ENCODE measurements at regions not wholly inside any gene's neighbourhood (a gene's known extent, or its start where the extent isn't known, plus 50 kb on each side); places are given as distances from the start of the nearest gene placed in this dataset.

DNA sequence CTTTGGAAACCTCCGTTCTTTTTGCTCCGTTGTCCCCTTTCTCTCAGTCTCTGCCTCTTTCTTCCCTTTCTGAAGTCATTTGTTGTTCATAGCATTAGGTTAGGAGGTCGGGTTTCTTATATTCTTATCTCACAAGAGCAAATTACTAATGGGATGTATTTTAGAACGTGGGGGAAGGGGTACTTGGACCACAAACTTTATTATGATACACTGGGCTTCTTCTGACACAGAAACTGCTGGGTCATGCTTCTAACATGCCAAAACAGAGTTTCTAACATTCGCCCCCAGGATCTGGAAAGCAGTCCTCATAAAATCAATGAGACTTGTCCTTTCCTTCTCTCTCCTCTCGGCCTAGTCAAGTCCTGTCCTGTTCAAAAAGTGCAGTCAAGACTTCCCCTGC, 334.4 kb downstream of the GADD45G start:
- H3K36me3 Mint-ChIP-seq (ENCODE audit: low read depth): no peaks in the 10 kb centered on the region
- DNase-seq (ENCODE audit: low spot score) (no peak), ATAC-seq (no peak)
- Histone ChIP-seq H3K79me2 (replicated peaks; ENCODE audit: insufficient read depth) (no peaks in the 10 kb centered on the region), H2AFZ (peak overlapping the region; percentile 0; the same call in 1 of the 2 replicates), H3K27ac (ENCODE audit: low read depth) (no peak overlapping the region), H3K36me3 (ENCODE audit: insufficient read depth) (no peaks in the 10 kb centered on the region), H3K27me3 (ENCODE audit: insufficient read depth) (no peaks in the 10 kb centered on the region), H3K9me2 (ENCODE audit: insufficient read depth) (no peaks in the 10 kb centered on the region; the same call in 1 of the 2 replicates), H3K4me3 (no peak overlapping the region), H3K4me2 (no peak overlapping the region), H3F3A (replicated peaks; ENCODE audit: low read depth) (no peaks in the 10 kb centered on the region), H4K20me1 (replicated peaks; ENCODE audit: insufficient read depth) (no peaks in the 10 kb centered on the region), H3K4me1 (ENCODE audit: insufficient read depth) (no peaks in the 10 kb centered on the region)
- H3K4me1 Mint-ChIP-seq: no peaks in the 10 kb centered on the region; the same call in 2 of the 3 replicates
- peaks cover 6% of the 10 kb centered on the region for H3K27me3 Mint-ChIP-seq (ENCODE audit: insufficient read depth, low read depth, poor library complexity)
- no peak overlapping the region for H3K4me3 Mint-ChIP-seq
- TF ChIP-seq, protein P1, sequence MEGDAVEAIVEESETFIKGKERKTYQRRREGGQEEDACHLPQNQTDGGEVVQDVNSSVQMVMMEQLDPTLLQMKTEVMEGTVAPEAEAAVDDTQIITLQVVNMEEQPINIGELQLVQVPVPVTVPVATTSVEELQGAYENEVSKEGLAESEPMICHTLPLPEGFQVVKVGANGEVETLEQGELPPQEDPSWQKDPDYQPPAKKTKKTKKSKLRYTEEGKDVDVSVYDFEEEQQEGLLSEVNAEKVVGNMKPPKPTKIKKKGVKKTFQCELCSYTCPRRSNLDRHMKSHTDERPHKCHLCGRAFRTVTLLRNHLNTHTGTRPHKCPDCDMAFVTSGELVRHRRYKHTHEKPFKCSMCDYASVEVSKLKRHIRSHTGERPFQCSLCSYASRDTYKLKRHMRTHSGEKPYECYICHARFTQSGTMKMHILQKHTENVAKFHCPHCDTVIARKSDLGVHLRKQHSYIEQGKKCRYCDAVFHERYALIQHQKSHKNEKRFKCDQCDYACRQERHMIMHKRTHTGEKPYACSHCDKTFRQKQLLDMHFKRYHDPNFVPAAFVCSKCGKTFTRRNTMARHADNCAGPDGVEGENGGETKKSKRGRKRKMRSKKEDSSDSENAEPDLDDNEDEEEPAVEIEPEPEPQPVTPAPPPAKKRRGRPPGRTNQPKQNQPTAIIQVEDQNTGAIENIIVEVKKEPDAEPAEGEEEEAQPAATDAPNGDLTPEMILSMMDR (conservative IDR thresholded peaks at IDR 0.05; ENCODE audit: low read depth in 2 of 2): no peak
- TF ChIP-seq, protein P2, sequence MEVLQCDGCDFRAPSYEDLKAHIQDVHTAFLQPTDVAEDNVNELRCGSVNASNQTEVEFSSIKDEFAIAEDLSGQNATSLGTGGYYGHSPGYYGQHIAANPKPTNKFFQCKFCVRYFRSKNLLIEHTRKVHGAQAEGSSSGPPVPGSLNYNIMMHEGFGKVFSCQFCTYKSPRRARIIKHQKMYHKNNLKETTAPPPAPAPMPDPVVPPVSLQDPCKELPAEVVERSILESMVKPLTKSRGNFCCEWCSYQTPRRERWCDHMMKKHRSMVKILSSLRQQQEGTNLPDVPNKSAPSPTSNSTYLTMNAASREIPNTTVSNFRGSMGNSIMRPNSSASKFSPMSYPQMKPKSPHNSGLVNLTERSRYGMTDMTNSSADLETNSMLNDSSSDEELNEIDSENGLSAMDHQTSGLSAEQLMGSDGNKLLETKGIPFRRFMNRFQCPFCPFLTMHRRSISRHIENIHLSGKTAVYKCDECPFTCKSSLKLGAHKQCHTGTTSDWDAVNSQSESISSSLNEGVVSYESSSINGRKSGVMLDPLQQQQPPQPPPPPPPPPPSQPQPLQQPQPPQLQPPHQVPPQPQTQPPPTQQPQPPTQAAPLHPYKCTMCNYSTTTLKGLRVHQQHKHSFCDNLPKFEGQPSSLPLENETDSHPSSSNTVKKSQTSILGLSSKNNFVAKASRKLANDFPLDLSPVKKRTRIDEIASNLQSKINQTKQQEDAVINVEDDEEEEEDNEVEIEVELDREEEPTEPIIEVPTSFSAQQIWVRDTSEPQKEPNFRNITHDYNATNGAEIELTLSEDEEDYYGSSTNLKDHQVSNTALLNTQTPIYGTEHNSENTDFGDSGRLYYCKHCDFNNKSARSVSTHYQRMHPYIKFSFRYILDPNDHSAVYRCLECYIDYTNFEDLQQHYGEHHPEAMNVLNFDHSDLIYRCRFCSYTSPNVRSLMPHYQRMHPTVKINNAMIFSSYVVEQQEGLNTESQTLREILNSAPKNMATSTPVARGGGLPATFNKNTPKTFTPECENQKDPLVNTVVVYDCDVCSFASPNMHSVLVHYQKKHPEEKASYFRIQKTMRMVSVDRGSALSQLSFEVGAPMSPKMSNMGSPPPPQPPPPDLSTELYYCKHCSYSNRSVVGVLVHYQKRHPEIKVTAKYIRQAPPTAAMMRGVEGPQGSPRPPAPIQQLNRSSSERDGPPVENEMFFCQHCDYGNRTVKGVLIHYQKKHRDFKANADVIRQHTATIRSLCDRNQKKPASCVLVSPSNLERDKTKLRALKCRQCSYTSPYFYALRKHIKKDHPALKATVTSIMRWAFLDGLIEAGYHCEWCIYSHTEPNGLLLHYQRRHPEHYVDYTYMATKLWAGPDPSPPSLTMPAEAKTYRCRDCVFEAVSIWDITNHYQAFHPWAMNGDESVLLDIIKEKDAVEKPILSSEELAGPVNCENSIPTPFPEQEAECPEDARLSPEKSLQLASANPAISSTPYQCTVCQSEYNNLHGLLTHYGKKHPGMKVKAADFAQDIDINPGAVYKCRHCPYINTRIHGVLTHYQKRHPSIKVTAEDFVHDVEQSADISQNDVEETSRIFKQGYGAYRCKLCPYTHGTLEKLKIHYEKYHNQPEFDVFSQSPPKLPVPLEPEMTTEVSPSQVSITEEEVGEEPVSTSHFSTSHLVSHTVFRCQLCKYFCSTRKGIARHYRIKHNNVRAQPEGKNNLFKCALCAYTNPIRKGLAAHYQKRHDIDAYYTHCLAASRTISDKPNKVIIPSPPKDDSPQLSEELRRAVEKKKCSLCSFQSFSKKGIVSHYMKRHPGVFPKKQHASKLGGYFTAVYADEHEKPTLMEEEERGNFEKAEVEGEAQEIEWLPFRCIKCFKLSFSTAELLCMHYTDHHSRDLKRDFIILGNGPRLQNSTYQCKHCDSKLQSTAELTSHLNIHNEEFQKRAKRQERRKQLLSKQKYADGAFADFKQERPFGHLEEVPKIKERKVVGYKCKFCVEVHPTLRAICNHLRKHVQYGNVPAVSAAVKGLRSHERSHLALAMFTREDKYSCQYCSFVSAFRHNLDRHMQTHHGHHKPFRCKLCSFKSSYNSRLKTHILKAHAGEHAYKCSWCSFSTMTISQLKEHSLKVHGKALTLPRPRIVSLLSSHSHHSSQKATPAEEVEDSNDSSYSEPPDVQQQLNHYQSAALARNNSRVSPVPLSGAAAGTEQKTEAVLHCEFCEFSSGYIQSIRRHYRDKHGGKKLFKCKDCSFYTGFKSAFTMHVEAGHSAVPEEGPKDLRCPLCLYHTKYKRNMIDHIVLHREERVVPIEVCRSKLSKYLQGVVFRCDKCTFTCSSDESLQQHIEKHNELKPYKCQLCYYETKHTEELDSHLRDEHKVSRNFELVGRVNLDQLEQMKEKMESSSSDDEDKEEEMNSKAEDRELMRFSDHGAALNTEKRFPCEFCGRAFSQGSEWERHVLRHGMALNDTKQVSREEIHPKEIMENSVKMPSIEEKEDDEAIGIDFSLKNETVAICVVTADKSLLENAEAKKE (CRISPR knock-in tag; IDR thresholded peaks at IDR 0.05): no peak
- TF ChIP-seq POLR2AphosphoS5 (IDR thresholded peaks at IDR 0.05; ENCODE audit: low read depth) (no peak), ZNF331 (CRISPR knock-in tag; IDR thresholded peaks at IDR 0.05; ENCODE audit: low read depth) (no peak), JUNB (IDR thresholded peaks at IDR 0.05; ENCODE audit: unreplicated experiment) (no peak), ZNF114 (CRISPR knock-in tag; IDR thresholded peaks at IDR 0.05) (no peak), EZH2 (IDR thresholded peaks at IDR 0.05; ENCODE audit: low read depth, unreplicated experiment) (no peak), EZH2phosphoT487 (IDR thresholded peaks at IDR 0.05; ENCODE audit: unreplicated experiment) (no peak), STAT1 (IDR thresholded peaks at IDR 0.05; ENCODE audit: unreplicated experiment) (no peak), CREB1 (CRISPR knock-in tag; IDR thresholded peaks at IDR 0.05; ENCODE audit: low read depth) (no peak), NANOG (IDR thresholded peaks at IDR 0.05; ENCODE audit: borderline replicate concordance) (no peak)
- TF ChIP-seq, protein P3, sequence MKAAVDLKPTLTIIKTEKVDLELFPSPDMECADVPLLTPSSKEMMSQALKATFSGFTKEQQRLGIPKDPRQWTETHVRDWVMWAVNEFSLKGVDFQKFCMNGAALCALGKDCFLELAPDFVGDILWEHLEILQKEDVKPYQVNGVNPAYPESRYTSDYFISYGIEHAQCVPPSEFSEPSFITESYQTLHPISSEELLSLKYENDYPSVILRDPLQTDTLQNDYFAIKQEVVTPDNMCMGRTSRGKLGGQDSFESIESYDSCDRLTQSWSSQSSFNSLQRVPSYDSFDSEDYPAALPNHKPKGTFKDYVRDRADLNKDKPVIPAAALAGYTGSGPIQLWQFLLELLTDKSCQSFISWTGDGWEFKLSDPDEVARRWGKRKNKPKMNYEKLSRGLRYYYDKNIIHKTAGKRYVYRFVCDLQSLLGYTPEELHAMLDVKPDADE (IDR thresholded peaks at IDR 0.05): no peak
- TF ChIP-seq, protein P4, sequence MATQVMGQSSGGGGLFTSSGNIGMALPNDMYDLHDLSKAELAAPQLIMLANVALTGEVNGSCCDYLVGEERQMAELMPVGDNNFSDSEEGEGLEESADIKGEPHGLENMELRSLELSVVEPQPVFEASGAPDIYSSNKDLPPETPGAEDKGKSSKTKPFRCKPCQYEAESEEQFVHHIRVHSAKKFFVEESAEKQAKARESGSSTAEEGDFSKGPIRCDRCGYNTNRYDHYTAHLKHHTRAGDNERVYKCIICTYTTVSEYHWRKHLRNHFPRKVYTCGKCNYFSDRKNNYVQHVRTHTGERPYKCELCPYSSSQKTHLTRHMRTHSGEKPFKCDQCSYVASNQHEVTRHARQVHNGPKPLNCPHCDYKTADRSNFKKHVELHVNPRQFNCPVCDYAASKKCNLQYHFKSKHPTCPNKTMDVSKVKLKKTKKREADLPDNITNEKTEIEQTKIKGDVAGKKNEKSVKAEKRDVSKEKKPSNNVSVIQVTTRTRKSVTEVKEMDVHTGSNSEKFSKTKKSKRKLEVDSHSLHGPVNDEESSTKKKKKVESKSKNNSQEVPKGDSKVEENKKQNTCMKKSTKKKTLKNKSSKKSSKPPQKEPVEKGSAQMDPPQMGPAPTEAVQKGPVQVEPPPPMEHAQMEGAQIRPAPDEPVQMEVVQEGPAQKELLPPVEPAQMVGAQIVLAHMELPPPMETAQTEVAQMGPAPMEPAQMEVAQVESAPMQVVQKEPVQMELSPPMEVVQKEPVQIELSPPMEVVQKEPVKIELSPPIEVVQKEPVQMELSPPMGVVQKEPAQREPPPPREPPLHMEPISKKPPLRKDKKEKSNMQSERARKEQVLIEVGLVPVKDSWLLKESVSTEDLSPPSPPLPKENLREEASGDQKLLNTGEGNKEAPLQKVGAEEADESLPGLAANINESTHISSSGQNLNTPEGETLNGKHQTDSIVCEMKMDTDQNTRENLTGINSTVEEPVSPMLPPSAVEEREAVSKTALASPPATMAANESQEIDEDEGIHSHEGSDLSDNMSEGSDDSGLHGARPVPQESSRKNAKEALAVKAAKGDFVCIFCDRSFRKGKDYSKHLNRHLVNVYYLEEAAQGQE (IDR thresholded peaks at IDR 0.05; ENCODE audit: unreplicated experiment): no peak
- H3K9me3 Mint-ChIP-seq: no peaks in the 10 kb centered on the region
- H3K27ac Mint-ChIP-seq: peak overlapping the region; percentile 14; the same call in 1 of the 2 replicates

Measured in GM23338 (cell line).